Body of pancreas (tissue), 4 donors: ENCODE measurements at regions not wholly inside any gene's neighbourhood (a gene's known extent, or its start where the extent isn't known, plus 50 kb on each side); places are given as distances from the start of the nearest gene placed in this dataset.

ENCODE experiments used
- POLR2A ChIP-seq, 3 donors: fragments of 450-650 bp; IDR thresholded peaks; one replicate each; pipeline ENCODE4 v1.6.1; 2016; ENCODE audit warnings: antibody characterized with exemption in 3 of 3, mild to moderate bottlenecking in 2 of 3
- TF ChIP-seq, protein P1 (sequence below), 7 experiments: fragments of 450-650 bp in 4 of 7; fragments of 200-600 bp in 3 of 7; sonication (generic) in 3 of 7; IDR thresholded peaks; one replicate each; pipeline ENCODE4 v1.5.1; 2016 to 2019; ENCODE audit warnings: antibody characterized with exemption in 7 of 7

- TF ChIP-seq, protein P1, sequence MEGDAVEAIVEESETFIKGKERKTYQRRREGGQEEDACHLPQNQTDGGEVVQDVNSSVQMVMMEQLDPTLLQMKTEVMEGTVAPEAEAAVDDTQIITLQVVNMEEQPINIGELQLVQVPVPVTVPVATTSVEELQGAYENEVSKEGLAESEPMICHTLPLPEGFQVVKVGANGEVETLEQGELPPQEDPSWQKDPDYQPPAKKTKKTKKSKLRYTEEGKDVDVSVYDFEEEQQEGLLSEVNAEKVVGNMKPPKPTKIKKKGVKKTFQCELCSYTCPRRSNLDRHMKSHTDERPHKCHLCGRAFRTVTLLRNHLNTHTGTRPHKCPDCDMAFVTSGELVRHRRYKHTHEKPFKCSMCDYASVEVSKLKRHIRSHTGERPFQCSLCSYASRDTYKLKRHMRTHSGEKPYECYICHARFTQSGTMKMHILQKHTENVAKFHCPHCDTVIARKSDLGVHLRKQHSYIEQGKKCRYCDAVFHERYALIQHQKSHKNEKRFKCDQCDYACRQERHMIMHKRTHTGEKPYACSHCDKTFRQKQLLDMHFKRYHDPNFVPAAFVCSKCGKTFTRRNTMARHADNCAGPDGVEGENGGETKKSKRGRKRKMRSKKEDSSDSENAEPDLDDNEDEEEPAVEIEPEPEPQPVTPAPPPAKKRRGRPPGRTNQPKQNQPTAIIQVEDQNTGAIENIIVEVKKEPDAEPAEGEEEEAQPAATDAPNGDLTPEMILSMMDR (IDR thresholded peaks at IDR 0.05): no peak
- TF ChIP-seq POLR2A (IDR thresholded peaks at IDR 0.05): peak in 1 of 3 donors; percentile 3
Observed at GRCh38 chr9:30774326-30774725, 1610.1 kb upstream of the ACO1 start.
